BJ (cell line): ENCODE measurements at regions not wholly inside any gene's neighbourhood (a gene's known extent, or its start where the extent isn't known, plus 50 kb on each side); places are given as distances from the start of the nearest gene placed in this dataset.
"Not testable (repeated sequence)": the region's sequence is repeated elsewhere in the genome, so short reads cannot be mapped to it uniquely, and the experiment has no call there.

Source experiments
- CTCF ChIA-PET: fragments of 350-600 bp; formaldehyde crosslinking; extraction: SDS; loops from one replicate; lab custom pipeline; 2021; ENCODE audit warnings: antibody characterized with exemption, inconsistent platforms; lab: Yijun Ruan, JAX
- POLR2A ChIA-PET: fragments of 300-600 bp; sonication (Branson Sonifier 250); formaldehyde crosslinking; extraction: SDS; loops from one replicate; lab custom pipeline; 2021; ENCODE audit warnings: antibody characterized with exemption; lab: Charles Lee
- DNase-seq: peaks from one replicate; pipeline ENCODE4 v3.0.0-alpha.2; 2011; ENCODE audit warnings: low read depth
- H3K27me3 ChIP-seq: 2 replicates; pipeline ENCODE4 v1.6.0; 2011; ENCODE audit warnings: low read length; ENCODE audit not compliant: control insufficient read depth, insufficient read depth
- H3K36me3 ChIP-seq: 2 replicates; pipeline ENCODE4 v1.5.1; 2011; ENCODE audit warnings: low read length; ENCODE audit not compliant: control insufficient read depth, insufficient read depth
- H3K4me3 ChIP-seq: 2 replicates; pipeline ENCODE4 v1.5.1; 2011; ENCODE audit warnings: low read depth, mild to moderate bottlenecking, control low read depth, low read length
- TF ChIP-seq, protein P1 (sequence below): IDR thresholded peaks from 2 replicates; pipeline ENCODE4 v1.5.1; 2011; ENCODE audit warnings: low read depth, mild to moderate bottlenecking, control low read depth, inconsistent platforms, low read length, moderate library complexity; ENCODE audit not compliant: insufficient read depth

DNA sequence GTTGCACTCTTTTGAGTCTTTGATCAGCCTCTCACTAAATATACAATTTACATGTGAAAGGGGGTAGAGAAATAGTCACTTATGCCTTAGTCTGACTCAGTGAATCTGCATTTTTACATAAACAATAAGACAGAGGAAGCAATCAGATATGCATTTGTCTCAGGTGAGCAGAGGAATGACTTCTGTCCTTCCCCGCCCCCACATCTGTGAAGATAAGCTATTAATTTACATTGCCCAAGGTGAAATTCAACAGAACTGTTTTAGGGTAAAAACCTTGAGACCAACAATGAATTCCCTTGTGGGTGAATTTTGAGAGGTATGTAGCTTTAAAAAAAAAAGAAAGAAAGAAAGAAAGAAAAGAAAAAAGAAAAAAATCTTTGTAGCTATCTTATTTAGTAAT is 1302.9 kb upstream of the ACVR2A start:
- TF ChIP-seq, protein P1, sequence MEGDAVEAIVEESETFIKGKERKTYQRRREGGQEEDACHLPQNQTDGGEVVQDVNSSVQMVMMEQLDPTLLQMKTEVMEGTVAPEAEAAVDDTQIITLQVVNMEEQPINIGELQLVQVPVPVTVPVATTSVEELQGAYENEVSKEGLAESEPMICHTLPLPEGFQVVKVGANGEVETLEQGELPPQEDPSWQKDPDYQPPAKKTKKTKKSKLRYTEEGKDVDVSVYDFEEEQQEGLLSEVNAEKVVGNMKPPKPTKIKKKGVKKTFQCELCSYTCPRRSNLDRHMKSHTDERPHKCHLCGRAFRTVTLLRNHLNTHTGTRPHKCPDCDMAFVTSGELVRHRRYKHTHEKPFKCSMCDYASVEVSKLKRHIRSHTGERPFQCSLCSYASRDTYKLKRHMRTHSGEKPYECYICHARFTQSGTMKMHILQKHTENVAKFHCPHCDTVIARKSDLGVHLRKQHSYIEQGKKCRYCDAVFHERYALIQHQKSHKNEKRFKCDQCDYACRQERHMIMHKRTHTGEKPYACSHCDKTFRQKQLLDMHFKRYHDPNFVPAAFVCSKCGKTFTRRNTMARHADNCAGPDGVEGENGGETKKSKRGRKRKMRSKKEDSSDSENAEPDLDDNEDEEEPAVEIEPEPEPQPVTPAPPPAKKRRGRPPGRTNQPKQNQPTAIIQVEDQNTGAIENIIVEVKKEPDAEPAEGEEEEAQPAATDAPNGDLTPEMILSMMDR = no peak
- DNase-seq = no peak
- H3K4me3 ChIP-seq = no peak overlapping the region
- ChIA-PET CTCF (interaction anchor here (1.1 kb wide), 1 partner anchor 9 kb away, joined by 4 read pairs; no protein-coding TSS in a partner anchor), POLR2A (no interaction called here)
- H3K27me3 ChIP-seq = no peaks in the 10 kb centered on the region
- H3K36me3 ChIP-seq = no peaks in the 10 kb centered on the region

DNA sequence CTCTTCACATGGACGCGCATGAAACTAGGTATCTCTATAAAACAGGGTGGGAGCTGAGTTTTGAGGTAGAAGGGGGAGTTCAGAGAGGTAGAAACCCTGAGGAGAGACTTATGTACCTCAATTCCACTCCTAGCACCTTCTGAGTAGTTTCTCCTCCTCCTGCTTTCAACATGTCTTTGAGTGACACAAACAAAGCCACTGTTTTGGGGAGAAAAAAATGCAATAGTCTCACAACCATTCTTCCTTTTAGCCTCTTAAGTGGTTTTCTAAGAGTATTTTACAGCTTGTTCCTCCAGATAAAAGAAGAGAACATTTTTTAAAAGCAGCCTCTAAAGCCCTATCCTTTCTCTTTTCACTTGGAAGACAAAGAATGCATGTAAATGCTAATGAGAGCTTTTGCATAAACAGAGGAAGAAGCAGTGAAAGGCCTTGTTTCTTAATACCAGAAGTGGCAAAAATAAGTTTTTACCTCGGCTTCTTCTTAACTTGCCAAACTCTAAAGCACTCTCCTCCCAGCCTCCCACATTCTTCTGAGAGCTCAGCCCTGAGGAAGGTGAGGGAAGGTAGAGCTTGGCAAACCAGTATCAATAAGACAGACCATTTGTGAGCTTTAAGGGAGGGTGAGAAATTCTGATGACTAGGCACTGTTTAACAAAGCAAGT is 1304.4 kb upstream of the ACVR2A start:
- CTCF ChIA-PET = interaction anchor here (1.2 kb wide), 1 partner anchor 17 kb away, joined by 4 read pairs; no protein-coding TSS in a partner anchor

DNA sequence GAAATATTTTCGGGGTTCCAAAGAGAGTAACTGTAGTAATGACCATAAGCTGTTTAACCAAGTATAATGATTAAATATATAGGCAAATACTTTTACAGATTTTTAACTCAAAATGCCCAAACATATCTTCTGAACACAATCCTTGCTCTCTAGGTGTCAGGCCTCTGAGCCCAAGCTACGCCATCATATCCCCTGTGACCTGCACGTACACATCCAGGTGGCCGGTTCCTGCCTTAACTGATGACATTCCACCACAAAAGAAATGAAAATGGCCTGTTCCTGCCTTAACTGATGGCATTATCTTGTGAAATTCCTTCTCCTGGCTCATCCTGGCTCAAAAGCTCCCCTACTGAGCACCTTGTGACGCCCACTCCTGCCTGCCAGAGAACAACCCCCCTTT is 1305.1 kb upstream of the ACVR2A start:
- H3K36me3 ChIP-seq, H3K27me3 ChIP-seq, H3K4me3 ChIP-seq, DNase-seq, POLR2A ChIA-PET: not testable (repeated sequence)
- CTCF ChIA-PET = interaction anchor here (1.2 kb wide), 1 partner anchor 17 kb away, joined by 4 read pairs; no protein-coding TSS in a partner anchor

More for the DNA sequence above, 1304.4 kb upstream of the ACVR2A start:
- no peak overlapping the region for H3K4me3 ChIP-seq
- H3K27me3 ChIP-seq = no peaks in the 10 kb centered on the region
- POLR2A ChIA-PET = no interaction called here
- no peak for DNase-seq
- H3K36me3 ChIP-seq = no peaks in the 10 kb centered on the region
- TF ChIP-seq, protein P1 = no peak

DNA sequence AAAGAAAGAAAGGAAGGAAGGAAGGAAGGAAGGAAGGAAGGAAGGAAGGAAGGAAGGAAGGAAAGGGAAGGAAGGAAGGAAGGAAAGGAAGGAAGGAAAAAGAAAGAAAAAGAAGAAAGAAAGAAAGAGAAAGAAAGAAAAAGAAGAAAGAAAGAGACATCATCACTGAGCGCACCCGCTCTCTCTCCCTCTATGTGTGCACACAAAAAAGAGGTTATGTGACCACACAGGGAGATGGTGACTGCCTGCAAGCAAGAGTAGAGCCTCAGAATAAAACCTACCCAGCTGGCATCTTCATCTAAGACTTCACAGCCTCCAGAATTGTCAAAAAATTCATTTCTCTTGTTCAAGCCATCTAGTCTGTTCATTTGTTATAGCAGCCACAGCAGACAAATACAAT is 1307.4 kb upstream of the ACVR2A start:
- Histone ChIP-seq H3K4me3 (no peak overlapping the region), H3K36me3 (no peaks in the 10 kb centered on the region), H3K27me3 (no peaks in the 10 kb centered on the region)
- ChIA-PET POLR2A (no interaction called here), CTCF (no interaction called here)
- TF ChIP-seq, protein P1 = no peak
- DNase-seq = no peak

DNA sequence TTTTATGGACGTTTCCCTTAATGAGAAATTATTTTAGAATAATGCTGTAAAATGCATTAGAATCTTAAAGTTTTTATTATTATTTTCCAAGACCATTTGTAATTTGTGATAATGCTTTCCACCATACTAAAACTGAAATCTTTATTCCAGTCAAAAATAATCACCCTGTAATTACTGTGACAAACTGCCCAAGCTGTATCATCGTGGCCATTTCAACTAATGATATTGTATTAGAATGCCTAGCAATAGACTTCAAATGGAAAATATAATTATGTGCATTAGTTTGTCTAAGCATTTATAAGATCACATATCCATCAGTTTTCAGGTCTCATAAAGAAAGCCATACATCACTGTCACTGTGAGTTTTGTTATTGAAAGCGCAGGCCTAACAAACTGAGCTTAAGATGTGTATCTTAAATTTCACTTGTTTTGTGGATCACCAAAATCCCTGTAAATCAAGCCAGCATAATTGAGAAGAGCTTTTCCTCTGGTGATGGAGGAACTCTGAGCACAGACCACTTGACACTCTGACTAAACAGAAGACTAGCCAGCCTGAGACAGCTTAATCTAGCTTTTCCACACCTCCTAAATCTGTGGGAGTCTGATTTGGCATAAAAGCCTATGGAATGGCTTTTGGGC is 1312.2 kb upstream of the ACVR2A start:
- Histone ChIP-seq H3K27me3 (no peaks in the 10 kb centered on the region), H3K4me3 (no peak overlapping the region), H3K36me3 (no peaks in the 10 kb centered on the region)
- POLR2A ChIA-PET = no interaction called here
- CTCF ChIA-PET = interaction anchor here (1.0 to 1.4 kb wide), 2 partner anchors 9 to 10 kb away, joined by 4 read pairs; no protein-coding TSS in a partner anchor
- no peak for DNase-seq
- TF ChIP-seq, protein P1 = no peak
